ENCODE measurements at regions not wholly inside any gene's neighbourhood (a gene's known extent, or its start where the extent isn't known, plus 50 kb on each side); places are given as distances from the start of the nearest gene placed in this dataset.

DNA sequence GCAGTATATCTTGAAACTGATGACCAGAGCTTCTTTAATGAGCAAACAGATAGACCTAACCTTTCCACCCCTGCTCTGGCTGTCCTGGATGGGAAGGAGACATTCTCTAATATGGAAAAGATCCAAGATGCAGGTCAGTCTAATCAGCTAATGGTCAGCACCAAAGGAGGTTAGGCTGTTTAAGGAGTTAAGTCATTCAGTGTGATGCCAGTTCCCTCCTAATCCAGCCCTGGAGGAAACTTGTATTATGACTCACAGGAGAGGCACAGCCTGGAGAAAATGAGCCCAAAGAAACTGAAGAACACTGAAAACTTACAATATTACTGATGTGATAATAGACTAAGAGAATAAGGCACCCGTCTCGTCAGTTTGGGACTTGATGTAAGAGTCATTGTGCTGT lies 323.0 kb downstream of the HNRNPD start:
- TF ChIP-seq CTCF (IDR thresholded peaks at IDR 0.05) (no peak), POLR2A (IDR thresholded peaks at IDR 0.05) (no peak)
